GM12872 (cell line): ENCODE measurements at regions not wholly inside any gene's neighbourhood (a gene's known extent, or its start where the extent isn't known, plus 50 kb on each side); places are given as distances from the start of the nearest gene placed in this dataset.
A peak's percentile ranks its signal among the peaks of the same experiment; 100 is the strongest.

Experiments used
- TF ChIP-seq, protein P1 (sequence below): IDR thresholded peaks from 3 replicates; pipeline ENCODE4 v1.5.1; 2011; ENCODE audit warnings: low read depth, mild to moderate bottlenecking, low read length, moderate library complexity; ENCODE audit not compliant: insufficient read depth

- TF ChIP-seq, protein P1, sequence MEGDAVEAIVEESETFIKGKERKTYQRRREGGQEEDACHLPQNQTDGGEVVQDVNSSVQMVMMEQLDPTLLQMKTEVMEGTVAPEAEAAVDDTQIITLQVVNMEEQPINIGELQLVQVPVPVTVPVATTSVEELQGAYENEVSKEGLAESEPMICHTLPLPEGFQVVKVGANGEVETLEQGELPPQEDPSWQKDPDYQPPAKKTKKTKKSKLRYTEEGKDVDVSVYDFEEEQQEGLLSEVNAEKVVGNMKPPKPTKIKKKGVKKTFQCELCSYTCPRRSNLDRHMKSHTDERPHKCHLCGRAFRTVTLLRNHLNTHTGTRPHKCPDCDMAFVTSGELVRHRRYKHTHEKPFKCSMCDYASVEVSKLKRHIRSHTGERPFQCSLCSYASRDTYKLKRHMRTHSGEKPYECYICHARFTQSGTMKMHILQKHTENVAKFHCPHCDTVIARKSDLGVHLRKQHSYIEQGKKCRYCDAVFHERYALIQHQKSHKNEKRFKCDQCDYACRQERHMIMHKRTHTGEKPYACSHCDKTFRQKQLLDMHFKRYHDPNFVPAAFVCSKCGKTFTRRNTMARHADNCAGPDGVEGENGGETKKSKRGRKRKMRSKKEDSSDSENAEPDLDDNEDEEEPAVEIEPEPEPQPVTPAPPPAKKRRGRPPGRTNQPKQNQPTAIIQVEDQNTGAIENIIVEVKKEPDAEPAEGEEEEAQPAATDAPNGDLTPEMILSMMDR, result no peak
These were observed 589.0 kb downstream of the TMEM121 start for GRCh38 chr14:106115401-106115800.

- TF ChIP-seq, protein P1, result no peak
These were observed 593.7 kb downstream of the TMEM121 start for GRCh38 chr14:106120101-106120500.

GRCh38 chr14:106129274-106129673, 602.9 kb downstream of the TMEM121 start:
- TF ChIP-seq, protein P1, result peak; percentile 41; the same call in 2 of the 3 replicates

GRCh38 chr14:106133126-106133525, 606.7 kb downstream of the TMEM121 start:
- TF ChIP-seq, protein P1, result 0 out of 3 replicates have a peak, but pooled peaks have one; percentile 13

GRCh38 chr14:106134886-106135285, 608.5 kb downstream of the TMEM121 start:
- TF ChIP-seq, protein P1, result no peak

GRCh38 chr14:106141242-106142220, 615.1 kb downstream of the TMEM121 start:
- TF ChIP-seq, protein P1, result peak; percentile 57

GRCh38 chr14:106153362-106153955, 627.1 kb downstream of the TMEM121 start:
- TF ChIP-seq, protein P1, result peak; percentile 56
